HG03575 (cell line): ENCODE measurements at regions not wholly inside any gene's neighbourhood (a gene's known extent, or its start where the extent isn't known, plus 50 kb on each side); places are given as distances from the start of the nearest gene placed in this dataset.

Experiments used
- ATAC-seq: cut with Tn5 transposase; IDR thresholded peaks from one replicate; pipeline ENCODE4 v1.9.1; 2021; ENCODE audit not compliant: unreplicated experiment, insufficient number of reproducible peaks, low FRiP score; ENCODE audit errors: extremely low read depth

- no peak for ATAC-seq
These were observed 268.1 kb upstream of the TMTC4 start for GRCh38 chr13:100942742-100943141.

DNA sequence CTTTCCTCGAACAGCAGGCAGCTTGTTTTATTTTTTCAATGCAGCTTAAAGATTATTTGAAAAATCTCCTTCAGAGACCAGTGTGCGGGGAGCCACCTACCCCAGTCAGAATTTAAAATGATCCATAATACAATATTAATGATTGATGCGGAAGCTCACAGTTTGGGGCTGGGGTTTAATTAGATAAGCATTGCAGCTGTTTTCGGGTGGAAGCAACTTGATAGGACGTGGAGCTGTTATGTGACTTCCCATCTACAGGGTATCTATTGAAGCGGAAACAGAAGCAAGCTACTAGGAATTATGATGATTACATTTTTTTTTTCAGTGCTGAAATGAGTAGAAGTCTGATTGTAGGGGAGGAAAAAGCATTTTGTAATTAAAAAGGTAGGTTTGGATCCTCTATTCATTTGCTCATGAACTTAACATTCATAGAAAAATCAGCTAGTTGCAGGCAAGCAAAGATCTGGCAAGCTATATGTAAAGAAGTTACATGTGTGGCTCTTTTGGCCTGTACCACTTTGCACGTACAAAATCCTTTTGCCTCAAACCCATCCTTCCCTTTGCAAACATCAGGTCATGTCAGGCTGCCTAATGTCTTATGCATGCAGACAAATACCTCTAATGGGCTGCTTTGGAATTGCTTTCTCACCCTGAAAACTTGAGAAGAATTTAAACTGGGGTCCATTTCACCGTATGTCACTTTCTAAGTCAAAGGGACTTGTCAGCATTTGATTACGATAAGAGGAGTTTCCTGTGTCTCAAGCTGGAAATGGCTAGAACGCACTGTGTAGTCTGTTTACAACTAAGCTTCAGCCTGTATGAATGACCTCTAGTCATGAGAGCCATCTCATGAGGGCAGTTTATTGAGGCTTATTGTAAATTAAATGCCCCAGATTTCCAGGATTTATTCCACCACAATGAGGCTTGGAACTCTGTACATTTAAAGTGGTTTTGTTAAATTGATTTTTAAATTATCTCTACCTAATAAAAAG lies 267.1 kb upstream of the TMTC4 start:
- no peak for ATAC-seq

GRCh38 chr13:100940658-100941057 lies 266.1 kb upstream of the TMTC4 start:
- ATAC-seq: no peak

- ATAC-seq: no peak
These were observed 259.2 kb upstream of the TMTC4 start for GRCh38 chr13:100933841-100934240.

- ATAC-seq: no peak
These were observed 248.0 kb upstream of the TMTC4 start for GRCh38 chr13:100922599-100922998.

DNA sequence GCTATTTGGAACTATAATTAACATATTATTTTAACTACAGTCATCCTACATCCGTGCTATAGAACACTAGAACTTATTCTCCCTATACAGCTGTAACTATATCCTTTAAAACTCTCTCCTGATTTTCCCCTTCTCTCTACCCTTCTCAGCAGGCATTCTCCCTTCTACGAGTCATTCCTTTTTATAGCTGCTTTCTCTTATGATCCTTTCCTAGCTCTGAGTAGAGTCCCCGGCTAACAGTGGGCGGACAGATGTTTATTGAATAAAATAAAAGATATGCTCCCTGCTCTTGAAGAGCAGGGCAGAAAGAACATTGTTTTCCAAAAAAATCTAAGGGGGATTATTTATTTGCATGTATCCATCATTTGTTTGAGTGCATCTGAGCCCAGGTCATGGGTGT lies 246.5 kb upstream of the TMTC4 start:
- ATAC-seq: no peak

GRCh38 chr13:100917011-100917410 lies 242.4 kb upstream of the TMTC4 start:
- no peak for ATAC-seq

DNA sequence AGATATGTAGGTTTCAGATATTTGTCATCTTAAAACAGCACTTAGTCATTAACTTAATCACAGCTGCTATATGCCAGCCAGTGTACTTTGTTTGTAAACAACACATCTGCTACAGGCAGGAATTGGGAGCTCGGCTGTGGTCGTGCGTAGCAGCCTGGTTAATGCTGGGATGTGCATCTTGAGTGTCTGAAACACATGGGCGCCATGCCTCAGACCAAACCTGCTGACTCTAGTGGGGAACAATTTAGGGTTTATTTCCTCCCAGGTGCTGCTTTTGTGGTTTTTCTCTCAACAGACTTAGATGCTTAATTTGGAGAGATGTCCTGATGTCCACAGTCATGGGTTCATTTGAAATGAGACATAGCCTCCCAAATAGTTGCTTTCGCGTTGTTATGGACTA lies 238.5 kb upstream of the TMTC4 start:
- no peak for ATAC-seq

DNA sequence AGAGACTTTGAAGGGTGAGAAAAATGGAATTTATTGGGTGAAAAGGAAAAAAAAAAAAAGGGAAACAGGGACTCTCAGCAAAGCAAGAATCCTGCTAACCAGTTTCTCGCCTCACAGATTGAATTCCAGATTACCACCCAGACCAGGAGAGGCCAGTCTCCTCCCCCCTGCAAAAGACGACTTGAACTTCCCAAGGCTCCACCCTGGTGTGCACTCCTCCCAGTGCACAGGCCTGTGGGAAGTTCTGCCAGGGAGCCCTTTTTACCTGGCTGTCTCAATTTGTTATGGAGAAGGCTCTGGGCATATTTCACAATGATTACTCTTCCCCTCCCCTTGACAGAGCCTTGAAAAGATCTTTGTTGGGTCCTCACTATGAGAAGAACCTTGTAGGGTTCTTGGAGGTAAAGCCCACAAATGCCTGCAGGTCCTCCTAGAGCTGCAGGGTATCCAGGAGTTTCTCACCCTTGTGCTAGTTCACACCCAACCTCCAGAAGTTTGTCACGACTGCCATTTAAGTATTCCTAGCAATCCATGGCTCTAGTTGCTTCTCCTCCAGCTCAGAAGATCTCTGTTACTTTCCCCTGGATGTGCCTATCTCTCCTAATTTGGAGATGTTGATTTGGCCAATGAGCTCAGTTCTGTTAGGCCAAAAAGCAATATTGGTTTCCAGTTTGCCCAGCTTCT lies 229.8 kb upstream of the TMTC4 start:
- no peak for ATAC-seq

- no peak for ATAC-seq
These were observed 225.2 kb upstream of the TMTC4 start for GRCh38 chr13:100899720-100900316.

DNA sequence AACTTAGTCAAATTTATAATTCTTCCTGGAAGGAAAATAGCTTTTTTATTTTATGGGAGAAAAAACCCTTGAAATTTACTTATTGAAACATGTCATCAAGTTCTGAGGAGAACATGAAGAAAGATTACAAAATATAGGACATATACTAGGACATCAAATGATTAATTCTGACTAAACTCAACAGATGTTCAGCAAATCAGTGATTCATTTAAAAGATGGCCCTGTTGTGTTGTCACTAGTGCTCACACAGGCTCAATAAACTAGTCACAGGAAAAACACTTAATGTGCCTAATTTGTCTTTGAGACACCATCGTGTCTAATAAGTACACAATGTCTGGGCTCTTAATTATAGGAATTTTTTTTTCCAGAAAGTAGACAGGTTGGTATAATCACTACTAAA lies 223.8 kb upstream of the TMTC4 start:
- ATAC-seq: no peak

DNA sequence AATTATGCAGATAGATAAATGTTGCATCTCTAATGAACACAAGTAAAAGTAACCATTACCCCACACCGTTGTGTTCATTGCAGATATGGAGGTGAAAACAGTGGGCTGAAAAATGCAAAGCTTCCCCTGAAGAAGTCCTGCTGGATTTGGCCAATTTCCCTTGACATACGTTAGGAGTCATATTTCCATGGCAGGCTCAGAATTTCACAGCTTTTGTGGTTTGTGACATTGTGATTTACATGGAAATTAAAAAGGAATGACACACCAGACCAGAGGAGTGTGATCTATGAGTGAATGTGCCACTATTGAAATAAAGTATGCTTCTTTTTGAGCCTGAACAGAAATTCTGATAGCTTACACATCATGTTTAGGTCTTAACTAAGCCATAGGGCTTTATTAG lies 221.1 kb upstream of the TMTC4 start:
- ATAC-seq: no peak

DNA sequence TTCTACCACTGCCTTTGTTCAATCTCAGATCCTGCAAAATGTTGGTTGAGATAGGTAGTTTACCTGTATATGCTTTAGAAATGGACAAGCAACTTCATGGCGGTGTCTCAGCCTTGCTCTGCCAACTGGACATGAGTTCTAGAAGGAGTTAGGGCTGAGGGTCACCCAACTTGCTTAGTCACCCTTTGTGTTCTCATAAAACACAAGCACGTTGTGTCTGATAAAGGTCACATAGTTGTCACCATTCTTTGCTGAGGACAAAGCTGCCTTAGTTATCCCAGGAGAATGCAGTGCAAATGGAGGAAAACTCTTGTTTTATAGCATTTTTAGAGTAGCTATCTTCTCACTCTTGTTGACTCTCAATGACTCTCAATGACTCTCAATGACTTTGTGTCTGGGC lies 218.4 kb upstream of the TMTC4 start:
- ATAC-seq: no peak

- ATAC-seq: no peak
These were observed 216.1 kb upstream of the TMTC4 start for GRCh38 chr13:100890645-100891044.

- no peak for ATAC-seq
These were observed 213.1 kb upstream of the TMTC4 start for GRCh38 chr13:100887729-100888151.

DNA sequence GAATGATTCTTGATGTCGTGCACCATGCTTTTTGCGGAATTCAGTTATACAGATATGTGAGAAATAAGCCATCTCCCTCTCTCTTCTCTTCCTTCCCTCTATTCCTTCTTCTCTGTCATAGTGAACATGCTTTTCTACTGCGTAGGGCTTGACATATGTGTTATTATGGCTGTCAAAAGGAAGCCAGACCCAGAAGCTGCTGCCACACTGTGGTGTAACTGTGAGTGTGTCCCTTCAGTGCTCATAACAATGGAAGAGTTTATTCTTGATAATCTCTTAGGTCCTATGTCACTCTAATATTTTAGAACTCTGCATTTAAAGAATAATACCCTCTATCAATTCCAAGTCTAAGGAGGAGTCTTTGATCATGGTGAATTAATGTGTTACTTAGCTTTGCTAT lies 208.9 kb upstream of the TMTC4 start:
- ATAC-seq: no peak

DNA sequence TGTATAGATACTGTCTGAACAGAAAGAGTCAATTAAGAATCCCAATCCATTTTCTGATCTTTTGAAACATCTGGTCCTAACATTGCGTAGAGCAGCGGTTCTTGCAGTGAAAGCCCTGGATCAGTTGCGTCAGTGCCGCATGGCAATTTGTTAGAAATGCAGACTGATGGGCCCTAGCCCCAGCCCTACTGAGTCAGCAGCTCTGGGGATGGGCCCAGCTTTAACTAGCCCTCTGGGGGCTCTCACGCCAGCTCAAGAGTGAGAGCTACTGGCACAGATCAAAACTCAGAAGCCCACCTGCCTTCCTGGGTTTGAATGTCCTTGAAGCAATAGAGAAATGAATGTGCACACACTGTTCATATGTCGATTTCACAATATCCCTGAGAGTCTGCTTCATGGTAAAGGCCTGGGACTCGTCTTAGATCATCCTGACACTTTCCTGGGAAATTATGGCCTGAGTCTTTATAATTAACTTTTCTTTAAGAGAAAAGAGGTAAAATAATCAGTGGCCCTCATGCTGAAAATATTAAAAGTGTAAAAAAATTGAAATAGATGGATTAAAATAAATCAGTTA lies 206.8 kb upstream of the TMTC4 start:
- no peak for ATAC-seq

- ATAC-seq: no peak
These were observed 205.6 kb upstream of the TMTC4 start for GRCh38 chr13:100880166-100880565.

- ATAC-seq: no peak
These were observed 204.7 kb upstream of the TMTC4 start for GRCh38 chr13:100879255-100879654.

- no peak for ATAC-seq
These were observed 201.4 kb upstream of the TMTC4 start for GRCh38 chr13:100876044-100876403.
